HUDEP-2 (cell line): ENCODE measurements at regions not wholly inside any gene's neighbourhood (a gene's known extent, or its start where the extent isn't known, plus 50 kb on each side); places are given as distances from the start of the nearest gene placed in this dataset.

Experiments used
- DNase-seq, 76 experiments: peaks; one replicate each; lab custom pipeline; 2025; ENCODE audit not compliant: unreplicated experiment in 76 of 76; lab: John Stamatoyannopoulos, UW

DNA sequence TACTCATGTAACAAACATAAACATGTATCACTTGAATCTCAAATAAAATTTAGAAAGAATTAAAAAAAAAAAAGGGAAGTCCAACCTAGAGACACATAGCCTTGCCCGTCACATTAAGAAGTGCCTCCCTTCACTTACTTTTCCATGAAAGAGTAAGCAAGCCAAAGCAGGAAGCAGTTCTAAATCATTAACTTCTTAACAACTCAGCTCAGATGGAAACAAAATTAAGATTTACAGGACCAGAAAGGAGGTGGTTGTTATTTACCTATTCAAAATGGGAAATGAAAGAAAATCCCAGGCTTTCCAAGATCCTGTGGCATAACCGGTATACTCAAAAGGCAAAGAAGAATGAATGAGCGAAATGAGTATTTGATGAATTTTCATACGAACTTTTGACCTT is 258.6 kb upstream of the DCN start:
- no peak for DNase-seq

DNA sequence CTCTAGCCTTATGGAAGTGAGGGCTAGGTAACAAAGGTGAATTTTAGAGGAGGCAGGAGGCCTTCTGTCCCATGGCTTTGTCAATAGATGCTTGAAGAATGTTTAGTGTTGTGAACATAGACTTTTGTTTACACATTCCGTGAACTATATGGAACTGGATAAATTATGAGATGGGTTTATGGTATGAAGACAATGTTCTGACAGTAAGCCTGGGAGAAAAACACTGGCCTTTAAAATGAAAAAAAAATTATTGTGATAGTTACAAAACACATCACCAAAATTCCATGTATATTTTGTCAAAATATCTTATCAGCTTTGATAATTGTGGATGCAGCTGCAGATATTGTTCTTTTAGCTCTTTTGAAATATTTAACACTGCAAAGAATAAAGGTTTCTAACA is 251.5 kb upstream of the DCN start:
- no peak for DNase-seq

DNA sequence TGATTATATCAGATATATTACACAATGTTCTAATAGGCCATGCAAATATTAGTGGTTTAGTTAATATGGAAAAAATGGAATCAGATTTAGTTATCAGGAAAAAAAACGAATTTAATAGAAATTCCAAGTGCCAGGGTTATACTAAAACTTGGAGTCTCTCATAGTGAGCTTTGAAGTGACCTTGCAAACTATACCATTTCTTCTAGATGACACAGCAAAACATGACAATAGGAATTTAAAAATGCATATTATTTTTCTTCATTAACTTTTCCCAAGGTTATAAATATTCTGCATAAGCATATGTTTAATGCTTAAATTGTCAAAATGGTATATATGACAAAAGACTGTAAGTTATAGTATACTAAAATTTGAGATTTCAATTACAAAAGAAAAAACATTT is 250.1 kb upstream of the DCN start:
- no peak for DNase-seq

DNA sequence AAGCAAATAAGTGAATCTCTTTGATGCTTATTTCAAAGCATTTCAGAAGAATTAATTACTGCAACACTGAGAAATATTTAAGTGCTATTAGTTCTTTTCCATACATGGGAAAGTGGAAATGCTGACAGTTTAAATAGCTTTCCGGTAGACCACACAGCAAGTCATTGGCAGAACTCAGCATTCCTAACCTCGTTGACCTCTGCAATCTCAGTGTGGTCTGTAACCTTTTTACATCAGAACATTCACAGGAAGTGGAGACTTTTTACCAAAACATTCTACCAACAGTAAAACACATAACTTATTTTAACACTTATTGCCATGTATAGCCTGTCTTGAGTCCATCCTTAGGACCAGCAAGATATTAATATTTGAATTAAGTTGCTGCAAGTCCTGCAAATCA is 249.5 kb upstream of the DCN start:
- DNase-seq: no peak

DNA sequence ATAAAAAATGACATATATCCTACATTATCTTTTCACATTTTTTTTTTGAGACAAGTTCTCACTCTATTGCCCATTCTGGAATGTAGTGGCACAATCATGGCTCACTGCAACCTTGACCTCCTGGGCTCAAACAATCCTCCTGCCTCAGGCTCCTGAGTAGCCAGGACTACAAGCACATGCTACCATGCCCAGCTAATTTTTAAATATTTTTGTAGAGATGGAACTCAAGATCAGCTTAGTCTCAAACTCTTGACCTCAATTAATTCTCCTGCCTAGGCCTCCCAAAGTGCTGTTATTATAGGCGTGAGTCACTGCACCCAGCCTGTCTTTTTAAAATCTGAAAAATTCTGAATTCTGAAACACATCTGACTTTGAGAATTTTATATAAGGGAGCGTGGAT is 241.9 kb upstream of the DCN start:
- no peak for DNase-seq

DNA sequence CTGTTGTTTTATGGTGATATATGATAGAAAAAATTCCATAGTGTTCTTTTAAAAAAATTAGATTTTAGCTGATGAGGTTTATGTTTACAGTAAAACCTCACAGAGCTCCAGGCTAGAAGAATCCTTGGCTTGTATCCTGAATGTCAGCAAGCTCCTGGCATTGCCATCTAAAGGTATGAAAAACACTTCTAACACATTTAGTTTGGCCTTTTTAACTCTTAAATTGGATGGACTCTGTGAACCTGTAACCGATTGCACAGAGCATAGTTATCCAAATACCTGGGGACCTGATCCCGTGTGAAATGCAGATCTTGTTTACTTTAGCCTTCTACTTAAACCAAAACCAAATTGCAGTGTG is 241.1 kb upstream of the DCN start:
- no peak for DNase-seq

DNA sequence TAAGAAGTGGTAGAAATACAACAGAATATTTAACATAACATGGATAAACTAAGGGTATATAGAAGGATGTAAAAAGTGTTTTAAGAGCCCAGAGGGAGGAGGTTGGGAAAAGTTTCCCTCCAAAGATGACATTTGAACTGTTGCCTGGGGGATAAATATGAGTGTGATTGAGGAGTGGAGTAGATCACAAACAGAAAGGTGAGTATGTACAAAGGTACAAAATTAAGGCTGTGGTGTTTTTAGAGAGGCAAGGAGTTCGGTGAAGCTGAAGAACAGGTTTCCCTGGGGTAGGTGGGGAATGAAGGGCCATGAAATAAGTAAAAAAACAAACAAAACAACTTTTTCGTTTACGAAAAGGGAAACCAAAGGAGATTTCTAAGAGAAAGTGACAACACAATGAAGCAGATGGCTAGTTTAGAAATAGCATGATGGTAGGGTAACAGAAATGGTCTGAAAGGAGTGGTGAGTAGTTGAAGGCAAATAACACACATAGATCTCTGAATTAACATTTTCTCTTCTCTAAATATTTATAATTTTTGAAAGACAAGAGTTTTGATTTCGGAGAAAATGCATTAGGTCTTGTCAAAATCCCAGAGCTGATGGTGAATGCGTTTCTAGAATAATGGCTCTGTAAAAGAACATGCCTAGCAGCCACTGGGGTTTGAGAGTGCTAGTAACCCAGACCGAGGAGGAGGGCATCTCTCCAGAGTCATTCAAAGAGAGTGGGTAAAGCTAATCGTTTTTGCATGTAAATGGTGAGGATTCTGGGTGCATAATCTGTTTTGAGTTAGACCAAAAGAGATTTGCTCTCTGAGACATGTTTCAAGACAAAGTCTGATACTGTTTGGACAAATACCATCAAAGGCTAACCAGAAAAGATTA is 240.4 kb upstream of the DCN start:
- DNase-seq: no peak

DNA sequence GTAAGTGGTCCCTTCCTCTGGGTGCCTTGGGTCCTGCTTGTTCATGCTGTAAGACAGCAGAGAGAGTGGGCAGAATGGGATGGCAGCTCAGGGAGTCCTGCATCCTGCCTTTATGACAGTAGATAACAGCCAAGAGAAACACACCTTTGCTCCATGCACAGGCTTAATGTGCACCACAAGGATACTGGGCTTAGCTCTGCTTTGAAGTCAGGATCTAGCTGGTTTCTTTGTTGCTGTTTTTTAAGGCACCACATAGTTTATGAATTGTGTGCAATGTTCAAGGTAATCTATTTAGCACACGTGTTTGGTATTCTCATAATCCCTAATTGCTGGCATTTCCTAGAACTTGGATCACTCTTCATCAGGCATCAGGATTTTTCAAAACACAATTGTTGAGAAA is 239.5 kb upstream of the DCN start:
- DNase-seq: no peak

DNA sequence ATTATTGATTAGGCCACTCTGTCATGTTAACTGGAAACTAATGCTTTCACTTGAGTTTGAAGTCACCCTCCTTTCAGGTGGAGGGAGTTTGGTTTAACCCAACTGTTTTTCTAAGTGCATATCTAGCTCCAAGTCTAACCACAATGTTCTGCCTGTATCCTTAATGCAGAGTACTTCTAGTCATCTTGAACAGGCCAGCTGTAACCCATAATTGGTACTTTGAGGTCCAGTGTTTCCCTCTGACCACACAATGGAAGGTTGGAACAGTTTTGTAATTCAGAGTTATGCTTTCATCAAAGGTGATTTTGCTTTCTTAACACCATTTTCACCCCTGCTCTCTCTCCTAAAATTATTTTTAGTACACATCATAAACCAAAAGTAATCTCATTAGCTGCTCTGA is 237.2 kb upstream of the DCN start:
- no peak for DNase-seq

DNA sequence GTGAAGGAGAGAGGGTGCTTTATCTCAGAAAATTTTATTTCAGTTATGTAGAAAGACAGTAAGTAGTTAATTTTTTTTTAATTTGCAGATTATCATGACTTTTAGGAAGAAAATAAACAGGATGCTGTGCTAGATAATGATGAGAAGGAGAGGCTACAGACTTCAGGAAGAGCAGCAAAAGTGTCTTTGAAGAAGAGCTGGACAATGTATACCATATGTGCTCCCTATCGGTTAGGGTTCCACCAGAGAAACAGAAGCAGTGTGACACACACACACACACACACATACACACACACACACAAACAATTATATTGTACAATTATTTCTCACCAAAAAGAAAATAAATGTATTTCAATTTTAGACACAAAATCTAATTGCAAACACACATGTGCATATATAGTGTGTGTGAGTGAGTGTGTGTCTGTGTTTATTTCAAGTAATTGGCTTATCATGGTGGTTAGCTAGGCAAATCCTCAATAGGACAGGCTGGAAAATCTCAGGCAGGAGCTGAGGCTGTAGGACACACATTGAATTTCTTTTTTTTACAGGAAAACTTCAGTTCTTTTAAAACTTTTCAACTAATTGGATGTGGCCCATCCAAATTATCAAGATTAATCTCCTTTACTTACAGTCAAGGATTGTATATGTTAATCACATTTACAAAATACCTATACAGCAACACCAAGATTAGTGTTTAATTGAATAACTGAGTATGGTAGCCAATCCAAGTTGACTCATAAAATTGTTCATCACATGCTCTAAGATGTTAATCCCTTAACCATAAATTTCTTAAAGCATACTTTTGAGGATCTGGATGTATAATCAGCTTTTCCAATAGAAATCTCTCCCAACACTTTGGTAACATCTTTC is 235.8 kb upstream of the DCN start:
- DNase-seq: no peak

DNA sequence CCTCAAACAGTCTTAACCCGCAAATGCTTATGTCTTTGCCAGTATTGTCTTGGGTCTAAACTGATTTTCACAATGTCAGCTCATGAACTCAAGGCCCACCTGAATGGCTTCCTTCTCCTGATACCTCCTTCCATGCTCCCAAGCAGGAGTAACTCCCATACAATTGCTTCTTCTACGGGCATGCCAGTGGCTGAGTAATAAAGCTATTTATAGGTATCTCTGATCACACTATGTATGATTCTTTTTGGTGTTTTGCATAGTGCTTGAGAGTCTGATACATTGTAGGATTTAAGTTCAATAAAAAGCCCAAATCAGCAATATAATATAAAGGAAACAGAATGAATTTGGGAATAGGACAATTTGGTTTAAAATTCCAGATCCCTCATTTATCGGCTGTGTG is 235.0 kb upstream of the DCN start:
- no peak for DNase-seq

DNA sequence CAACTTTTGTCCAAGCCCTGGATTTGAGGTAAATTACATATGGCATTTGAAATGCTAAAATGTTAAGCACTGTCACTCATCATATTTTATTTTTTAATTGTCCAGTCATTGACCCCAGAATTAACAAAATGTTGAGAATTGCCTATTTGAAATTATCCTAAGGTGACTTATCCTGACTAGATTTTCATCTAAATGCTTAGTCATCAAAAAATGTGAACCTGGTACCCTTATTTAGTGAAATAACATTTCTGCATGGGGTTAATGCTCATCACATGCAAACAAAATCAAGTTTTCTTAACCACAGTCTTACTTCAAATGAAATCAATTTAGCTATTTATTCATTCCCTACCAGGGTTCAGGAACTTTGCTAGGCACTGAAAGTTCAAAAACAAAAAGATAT is 232.0 kb upstream of the DCN start:
- DNase-seq: no peak

DNA sequence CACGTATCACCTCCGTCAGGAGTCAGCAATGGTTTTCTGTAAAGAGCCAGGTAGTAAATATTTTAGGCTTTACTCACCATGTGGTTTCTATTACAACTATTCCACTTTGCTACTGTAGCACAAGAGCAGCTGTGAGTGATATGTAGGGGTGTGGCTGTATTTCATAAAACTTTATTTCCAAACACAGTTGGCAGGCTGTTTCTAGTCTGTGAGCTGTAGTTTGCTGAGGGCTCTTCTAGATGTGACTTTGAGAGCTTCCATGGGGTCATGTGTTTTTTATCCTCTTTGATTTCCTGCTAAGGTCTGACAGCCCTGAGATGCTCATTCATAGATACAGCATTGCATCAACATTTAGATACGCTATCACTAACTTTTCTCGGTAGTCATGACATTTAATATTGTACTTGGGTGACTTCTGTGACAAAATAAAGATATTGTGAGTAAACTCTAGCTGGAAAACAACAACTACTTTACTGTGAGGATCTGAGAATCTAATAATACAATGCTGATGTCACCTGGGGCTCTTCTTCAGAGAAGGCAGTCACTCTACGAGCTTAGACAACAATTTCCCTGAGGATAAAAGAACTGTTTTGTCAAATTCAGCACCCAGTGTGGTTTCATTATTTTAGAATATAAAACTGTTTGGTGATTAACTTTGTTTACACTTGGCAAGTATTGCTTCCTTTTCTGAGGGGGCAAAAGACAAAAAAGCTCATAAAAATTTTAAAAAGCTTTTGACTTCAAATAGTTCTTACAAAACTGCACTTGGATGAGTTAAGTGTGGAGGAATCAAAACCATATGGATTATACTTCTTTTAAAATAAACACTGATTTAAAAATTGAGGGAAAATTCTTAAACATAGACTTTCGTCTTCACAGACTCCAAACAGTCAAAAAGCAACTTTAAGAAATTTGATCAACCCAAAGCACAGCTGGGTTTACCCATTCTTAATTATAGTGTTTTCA is 231.2 kb upstream of the DCN start:
- DNase-seq: no peak

DNA sequence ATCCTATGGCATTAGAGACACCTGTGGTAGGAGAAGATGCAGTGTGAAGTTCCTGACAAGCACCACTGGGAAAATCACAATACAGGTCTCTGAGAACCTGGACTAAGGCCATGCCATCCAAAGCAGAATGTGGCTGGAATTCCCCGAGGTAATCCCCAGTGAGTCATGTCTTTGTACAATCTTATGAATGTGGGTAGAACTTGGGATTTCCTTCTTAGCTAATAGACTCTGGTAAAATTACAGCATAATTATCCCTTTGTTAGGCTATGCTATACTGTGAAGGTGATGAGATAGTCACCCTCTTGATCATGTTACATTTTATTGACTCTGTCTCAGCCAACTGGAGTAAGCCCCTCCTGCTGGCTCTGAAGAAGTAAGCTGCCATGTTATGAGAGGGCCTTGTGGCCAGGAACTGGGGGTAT is 224.3 kb upstream of the DCN start:
- no peak for DNase-seq

DNA sequence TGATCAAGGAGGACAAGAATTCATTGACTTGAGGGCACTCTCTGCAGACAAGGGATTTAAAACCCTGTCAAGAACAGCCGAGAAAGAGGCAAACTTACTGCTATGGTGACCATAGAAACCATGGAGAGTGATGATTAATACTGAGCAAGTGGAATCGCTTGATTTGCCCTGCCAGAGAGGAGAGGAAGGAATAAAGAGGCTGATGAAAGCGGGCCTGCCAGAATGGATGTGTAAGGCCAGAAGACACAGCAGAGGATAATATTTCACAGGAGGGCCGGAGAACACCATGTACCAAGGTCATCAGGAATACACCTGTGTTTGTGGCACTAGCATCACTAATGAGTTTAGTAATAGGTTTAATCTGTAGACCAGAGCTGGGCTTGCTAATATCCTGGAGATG is 221.8 kb upstream of the DCN start:
- DNase-seq: no peak

DNA sequence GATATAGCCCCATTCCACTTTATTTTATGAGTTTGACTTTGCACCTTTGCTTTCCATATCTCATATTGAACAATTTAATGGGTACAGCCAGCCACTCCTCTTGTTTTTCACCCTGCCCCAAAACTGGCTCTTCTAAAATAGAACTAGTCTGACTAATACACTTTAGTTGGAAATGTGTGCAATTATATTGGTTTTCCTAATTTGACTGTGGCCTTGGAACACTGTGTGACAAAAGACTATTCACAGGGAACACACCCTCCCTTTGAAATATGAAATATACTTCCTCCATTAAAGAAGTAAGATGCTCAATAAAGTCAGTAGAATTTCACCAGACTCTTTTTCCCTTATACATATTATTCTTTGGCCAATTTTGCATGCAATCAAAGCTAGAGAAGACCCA is 218.6 kb upstream of the DCN start:
- DNase-seq: no peak

DNA sequence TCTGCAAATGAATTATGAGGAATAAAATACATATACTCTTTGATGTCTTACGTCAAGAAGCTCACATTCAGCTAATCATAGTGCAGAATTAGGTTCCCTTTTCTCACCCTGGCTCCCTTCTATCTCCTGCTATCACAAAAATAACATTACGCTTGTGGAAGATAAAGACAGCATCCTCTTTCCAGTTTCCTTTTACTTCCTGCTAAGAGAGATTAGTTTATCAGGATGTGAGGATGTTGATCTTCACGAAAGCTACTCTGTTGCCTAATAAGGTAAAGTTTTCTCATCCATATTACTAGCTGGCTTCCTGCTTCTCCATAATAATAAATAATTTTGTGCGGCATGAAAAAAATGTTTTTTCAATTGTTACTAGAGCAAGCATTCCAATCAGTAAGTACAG is 217.7 kb upstream of the DCN start:
- DNase-seq: no peak

DNA sequence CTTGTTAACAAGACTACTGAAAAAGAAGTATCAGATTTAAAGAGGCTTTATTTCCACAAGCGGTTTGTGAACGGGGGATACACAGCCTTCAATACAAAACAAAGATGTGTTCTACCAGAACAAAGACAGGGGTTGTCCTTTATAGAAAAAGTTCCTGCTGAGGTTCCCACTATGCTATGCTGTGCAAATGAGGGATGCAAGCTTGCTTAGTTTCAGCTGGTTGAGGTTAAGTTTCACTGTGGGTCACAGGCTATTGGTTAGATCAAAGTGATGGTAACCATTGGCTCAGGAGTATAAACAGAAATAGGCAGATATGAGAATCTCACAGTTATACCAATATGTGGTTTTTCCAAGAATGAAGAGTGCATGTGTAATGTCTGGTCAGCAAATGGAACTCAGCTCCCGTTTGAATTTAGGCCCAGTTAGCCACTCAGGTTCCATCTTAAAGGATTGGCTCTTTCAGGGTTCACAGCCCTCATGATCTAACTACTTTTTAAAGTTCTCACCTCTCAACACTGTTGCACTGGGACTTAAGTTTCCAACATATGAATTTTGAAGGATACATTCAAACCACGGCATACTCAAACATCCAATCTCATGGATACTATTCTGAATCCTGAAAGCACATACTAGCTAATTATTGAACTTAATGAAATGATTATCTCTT is 215.4 kb upstream of the DCN start:
- no peak for DNase-seq

DNA sequence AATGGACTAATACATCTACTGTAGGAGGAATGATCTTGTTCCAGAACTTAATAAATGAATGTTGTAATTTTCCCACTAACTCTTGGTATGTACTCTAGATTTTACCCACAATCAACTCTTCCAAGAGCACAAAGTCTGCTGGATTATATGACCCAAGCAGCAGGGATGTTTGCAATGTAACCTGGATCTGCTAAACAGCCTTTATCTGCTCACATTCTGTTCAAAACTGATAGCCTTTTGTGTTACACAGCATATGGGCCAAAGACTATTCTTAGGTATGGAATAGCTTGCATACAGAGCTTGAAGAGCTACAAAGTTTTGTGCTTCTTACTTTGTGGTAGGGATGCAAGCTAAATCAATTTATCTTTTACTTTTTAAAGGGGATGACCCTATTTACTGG is 213.7 kb upstream of the DCN start:
- DNase-seq: no peak

DNA sequence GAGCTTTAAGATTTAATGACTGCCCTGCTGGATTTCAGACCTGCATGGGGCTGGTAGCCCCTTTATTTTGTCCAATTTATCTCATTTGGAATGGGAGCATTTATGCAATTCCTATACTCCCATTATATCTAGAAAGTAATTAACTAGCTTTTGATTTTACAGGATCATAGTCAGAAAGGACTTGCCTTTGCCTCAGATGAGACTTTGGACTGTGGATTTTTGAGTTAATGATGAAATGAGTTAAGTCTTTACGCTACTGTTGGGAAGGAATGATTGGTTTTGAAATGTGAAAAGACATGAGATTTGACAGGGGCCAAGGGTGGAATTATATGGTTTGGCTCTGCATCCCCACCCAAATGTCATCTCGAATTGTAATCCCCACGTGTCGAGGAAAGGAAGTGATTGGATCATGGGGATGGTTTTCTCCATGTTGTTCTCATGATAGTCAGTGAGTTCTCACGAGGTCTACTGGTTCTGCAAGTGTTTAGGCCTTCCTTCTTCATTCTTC is 213.1 kb upstream of the DCN start:
- no peak for DNase-seq
